HG02759 (cell line): ENCODE measurements at regions not wholly inside any gene's neighbourhood (a gene's known extent, or its start where the extent isn't known, plus 50 kb on each side); places are given as distances from the start of the nearest gene placed in this dataset.
"Not testable (repeated sequence)": the region's sequence is repeated elsewhere in the genome, so short reads cannot be mapped to it uniquely, and the experiment has no call there.

Source experiments
- ATAC-seq: cut with Tn5 transposase; IDR thresholded peaks from one replicate; pipeline ENCODE4 v1.9.1; 2021; ENCODE audit warnings: mild to moderate bottlenecking, moderate library complexity; ENCODE audit not compliant: unreplicated experiment

DNA sequence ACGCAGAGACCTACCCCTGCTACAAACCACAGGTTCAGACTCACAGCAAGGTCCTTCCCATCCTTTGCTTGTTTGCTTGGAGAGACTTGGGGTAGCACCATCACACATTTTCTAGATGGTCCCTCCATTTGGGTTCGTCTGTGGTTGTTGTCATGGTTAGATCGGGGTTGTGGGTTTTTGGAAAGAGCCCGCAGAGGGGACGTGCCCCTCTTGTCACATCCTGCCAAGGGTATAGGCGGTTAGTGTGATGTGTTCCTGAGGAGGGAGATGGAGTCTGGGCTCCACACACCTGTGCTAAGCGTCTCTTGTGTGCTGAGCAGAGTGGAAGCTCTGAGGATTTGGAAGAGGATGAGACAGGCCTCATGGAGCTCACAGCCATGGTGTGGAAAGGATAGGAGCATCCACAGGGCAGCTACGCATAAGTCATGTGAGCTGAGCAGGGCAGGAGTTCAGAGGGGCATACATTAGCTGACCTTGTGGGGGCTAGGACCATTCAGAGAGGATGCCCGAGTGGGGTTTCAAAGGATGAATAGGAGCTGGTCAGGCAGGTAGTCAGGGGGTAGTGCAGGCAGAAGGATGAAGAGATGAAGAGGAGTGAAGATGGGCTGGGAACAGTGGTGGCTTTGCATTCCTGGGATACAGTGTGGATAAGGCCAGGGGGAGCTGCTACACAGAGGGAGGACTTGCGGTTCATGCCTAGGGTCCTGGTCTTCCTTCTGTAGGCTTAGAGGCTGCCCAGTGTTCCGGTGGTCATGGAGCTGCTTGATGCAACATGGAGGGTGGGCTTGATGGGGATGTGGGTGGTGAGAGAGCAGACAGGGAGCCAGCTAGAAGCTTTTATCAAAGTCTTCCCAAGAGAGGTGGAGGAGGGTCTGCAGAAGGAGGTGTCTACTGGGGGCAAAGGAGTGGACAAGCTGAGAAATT lies 62.9 kb downstream of the ACKR3 start:
- ATAC-seq: no peak

DNA sequence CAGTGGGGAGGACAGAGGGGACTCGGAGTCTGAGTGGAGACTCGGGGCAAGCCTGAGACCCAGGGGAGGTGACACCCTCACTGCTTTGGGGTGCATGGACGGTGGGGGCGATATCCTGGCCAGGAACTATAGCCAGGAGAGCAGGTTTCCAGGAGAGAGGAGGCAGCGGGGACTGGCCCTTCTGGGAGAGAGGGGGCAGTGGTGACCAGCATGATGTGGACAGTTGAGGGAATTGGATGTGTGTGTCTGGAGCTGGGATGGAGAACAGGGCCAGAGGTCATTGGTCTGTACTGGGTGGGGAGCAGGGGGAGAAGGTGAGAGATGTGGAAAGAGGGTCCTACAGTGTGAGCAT lies 63.6 kb downstream of the ACKR3 start:
- ATAC-seq: no peak

DNA sequence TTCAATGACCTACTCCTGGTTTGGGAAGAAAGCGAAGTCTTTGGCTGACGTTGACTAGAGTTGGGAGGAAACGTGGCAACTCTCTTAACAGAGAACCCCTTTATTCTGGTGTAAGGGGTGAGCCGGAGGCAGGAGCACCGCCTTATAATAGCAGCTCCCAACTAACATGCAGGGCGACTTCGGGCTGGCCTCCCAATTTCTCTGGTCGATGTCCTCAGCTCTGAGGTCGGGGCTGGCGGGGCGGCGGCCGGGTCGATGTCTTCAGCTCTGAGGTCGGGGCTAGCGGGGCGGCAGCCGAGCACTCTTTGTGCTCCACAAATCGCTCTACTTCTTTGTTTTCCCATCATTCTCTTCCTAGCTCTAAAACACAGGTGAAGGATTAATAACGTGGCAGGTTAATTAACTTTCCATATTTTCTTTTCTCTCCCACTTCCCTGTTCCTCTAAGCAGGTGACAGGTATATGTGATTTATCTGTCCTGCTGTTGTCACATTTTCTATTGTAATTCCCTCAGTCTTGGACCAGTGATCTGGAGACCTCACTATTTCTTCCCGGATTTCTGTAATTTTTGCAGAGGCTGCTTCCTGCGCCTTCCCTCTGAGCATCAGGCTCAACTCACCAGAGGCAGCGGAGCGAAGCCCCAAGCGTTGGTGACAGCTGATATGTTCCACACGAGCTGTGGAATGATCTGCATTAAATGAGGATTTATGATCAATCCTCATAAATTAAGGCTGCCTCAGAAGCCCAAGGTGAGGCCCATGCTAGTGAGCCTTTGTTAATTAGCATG lies 64.3 kb downstream of the ACKR3 start:
- no peak for ATAC-seq

DNA sequence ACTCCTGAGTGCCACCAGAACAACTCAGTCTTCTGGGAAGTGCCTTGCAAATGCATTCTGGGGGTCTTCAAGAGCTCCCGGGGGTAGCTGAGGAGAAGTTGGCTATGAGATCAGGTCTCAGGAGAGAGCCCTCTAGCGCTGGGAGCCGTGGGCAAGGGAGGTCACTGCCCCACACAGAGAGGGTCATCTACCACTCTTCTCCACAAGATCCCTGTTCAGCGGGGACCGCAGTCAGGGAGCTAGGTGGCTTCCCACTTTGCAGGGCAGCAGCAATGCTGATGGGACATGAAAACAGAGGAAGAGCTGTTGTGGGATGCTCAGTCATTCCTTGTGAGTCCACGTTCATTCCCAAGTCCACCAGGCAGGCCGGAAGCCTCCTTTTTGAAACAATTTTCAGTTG lies 66.6 kb downstream of the ACKR3 start:
- no peak for ATAC-seq

DNA sequence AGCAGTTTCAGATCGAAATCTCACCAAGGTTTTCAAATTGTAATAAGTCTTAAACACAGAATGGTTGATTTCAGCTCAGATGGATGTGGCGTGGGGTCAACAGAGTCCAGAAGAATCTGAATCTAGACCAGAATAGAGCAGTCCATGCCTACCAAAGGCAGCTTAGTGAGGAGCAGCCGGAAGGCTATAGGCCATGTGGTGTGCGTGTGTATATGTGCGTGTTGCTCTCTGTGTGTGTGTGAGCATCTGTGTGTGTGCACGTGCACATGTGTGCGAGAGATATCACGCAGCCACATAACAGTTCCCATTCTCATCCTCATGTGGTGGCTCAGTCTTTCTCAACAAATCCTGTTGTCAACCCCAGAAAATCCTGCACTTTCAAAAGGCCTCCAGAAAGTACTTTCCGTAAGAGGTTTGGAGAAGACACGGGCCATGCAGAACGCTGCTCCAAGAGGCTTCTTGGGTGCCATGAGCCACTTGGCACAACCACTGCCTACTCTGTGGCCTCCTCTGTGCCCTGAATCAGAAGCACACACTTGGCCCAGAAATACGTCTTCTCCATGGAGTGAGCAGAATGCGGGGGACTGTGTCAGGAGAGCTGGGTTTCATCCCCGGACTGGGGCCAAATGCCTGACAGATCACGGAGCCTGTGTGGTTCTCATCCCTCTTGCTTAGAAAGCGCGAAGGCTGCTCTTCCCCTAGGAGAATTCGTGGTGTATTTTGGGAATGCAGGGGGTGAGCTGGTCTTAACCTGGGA lies 67.3 kb downstream of the ACKR3 start:
- no peak for ATAC-seq

DNA sequence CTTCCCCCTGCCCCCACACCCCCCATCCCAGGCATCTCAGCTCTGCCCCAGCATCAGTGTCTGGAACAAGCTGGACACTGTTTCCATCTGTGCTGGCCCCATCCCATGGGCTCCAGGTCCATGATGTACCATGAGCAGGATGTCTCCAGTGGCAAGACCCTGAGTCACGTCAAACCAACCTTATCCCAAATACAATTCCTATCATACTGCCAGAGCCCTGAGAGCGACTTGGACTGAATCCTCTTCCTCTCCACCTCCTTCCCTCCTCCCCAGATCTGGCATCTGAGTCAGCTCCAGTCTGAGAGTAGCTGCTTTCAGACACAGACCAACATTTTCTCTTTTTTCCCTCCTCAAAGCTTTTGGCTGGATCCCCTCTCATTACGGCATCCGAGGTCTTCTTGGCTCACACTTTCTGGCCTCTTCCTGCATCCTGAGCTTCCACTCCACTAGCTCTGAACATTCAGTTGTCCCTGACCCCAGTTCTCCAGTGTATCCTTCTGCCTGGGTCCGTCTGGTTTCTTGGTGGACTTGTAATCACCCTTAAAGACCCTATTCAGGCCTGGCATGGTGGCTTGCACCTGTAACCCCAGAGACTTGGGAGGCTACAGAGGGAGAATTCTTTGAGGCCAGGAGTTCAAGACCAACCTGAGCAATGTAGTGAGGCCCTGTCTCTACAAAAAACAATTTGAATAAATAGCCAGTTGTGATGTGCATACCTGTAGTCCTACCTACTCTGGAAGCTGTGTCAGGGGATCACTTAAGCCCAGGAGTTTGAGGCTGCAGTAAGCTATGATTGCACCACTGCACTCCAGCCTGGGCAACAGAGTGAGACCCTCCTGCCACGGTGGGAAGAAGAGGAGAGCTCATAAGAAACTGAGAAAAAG lies 68.3 kb downstream of the ACKR3 start:
- ATAC-seq: no peak

DNA sequence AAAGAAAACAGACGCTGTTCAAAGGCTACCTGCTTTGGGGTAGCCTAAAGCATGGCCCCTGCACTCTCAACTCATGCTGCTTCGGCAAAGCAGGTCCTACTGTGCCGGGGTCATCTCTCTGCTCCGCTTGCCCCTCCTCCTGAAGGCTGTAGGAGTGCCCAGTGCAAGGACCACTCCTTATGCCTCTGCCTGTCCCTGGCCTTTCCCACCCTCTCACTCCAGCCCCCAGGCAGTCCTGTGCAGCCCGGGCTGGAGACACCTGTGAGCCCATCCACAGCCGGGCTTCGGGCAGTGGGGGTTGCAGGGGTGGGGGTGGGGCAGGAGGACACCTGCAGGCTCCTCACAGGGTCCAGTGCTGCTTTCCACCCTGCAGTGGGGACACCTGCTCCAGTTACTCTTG lies 69.1 kb downstream of the ACKR3 start:
- no peak for ATAC-seq

DNA sequence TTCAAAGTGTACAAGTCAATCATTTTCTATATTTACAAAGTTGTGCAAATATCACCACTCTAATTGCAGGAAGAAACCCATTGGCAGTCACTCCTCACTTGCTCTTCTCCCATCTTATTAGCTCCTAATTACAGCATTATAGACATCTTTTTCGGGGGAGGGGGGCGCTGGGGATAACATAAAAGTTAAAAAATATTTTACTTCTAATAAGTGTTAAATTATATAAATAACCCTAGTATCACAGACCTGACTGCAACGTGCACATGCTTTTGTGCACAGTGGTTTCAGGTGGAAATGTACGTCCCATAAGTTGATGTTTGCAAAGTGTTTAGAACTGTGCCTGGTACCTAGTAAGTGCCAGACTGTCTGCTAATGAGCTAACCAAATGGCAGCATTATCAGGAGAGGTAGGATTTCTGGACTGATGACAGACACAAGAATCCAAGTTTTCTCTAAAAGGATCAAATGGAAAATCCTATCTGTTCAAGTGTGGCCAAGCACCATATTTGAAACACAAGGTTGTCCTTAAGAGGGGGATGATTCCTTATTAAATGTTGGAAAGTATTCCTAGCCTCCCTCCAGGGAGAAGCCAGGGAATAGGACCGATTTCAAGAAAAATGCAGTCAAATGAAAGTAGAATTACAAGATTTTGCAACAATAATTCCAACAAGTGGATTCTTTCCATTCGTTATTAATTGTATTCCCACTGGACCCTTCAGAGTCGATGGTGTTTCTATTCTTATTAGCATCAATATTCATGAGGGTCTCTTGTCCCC lies 70.0 kb downstream of the ACKR3 start:
- no peak for ATAC-seq

DNA sequence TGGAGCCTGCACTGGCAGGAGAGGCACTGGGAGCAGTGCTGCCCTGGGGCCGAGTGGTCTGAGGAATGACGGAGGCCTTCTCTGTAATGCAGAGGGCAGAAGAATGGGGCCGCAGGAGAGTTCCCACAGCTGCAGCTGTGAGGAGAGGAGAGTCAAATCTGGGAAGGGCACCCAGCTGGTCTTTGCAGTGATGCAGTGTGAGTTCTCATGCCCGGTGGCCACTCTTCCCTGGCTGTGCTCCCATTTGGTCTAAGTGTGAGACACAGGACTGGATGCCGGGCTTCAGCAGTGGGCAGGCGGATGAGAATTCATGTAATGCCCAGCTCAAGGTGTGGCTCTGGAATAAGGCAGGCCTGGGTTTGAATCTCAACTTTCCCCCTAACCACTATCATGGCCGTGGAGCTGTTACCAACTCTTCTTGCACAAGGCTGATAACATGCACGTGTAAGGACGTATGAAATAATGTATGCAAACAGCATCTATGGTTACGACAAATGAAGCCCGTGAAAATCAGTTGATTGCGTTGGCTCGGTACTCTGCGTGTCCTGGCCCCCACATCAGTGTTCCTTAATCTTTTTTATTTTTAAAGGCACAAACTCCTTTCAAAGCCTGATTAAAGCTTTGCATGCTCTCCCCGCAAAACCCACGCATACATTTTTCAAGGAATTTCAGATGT lies 71.6 kb downstream of the ACKR3 start:
- no peak for ATAC-seq

DNA sequence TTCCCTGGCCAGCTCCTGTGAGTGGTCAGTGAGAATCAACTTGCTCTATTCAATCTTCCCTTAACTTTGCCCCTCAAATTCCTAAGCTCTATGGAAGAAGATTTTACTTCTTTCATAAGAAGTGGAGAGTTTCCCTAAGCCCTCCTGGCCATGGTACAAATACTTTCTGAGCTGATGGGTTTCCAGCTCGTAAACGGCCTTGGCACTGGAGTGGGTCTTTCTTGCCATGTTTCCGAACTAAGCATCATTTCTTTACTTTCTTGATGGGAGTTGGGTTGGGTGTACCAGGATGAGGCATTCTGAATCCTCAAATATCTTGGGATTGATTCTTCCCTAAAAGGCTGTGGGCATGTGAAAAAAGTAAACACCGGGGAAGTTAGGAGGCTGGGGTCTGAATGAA lies 72.5 kb downstream of the ACKR3 start:
- no peak for ATAC-seq

DNA sequence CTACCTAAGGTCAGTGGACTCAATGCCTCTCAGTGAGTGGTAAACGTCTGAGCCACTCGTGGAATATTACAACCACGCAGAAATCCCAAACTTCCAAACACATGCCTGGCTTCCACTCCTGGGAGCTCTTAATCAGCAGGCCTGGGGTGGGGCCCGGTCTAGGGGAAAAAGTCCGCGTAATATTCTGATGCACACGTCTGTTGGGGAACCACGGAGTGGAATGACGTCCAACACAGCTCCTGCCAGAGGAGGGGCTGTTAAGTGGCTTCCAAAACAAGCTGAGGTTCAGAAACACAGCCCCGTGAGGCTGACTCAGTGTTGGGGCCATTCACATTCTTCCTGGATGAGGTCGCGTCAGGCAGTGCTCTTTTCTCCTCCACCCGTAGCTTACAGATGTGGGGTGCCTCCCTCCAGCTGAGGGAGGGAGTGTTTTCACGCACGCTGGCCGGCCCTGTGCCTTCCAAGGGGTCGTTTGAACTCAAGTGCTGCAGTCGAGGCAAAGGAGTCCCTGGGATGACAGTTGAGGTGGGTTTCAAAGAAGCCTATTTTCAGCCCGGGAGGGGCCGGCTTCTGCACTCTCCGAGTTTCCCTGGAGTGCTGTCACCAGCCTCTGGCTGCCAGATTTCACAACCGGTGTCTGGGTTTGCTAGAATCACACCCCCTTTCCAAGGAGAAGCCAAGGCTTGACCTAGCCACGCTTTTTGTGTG lies 73.1 kb downstream of the ACKR3 start:
- ATAC-seq: no peak

DNA sequence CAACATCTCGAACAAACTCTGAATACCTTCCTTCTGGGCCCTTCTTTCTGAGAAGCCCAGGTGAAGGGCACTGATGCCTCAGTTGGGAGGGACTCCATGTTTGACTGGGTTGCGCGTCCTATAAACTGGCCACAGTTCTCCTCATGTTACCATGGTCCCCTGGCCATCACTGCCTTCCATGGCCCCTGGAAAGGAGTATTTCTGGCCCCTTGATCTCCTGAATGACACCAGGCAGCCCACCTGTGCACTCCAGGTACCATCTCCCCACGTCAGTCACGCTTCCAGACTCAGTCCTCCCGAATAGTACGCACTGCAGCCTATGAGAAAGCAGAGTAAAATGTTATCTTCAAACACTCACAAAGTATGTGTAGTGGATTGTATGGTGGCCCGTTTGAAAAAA lies 73.9 kb downstream of the ACKR3 start:
- no peak for ATAC-seq

DNA sequence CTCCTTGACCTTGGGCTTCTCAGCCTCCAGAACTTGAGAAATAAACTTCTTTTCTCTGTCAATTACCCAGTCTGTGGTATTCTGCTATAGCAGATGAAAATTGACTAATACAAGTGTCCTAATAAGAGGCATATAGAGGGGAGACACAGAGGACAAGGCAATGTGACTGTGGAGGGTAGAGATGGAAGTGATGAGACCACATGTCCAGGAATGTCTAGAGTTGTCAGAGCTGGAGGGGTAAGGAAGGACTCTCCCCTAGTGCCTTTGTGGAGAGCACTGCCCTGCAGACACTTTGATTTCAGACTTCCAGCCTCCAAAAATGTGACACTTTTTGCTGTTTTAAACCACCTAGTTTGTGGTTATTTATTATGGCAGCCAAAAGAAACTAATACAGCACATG lies 74.4 kb downstream of the ACKR3 start:
- ATAC-seq: no peak

DNA sequence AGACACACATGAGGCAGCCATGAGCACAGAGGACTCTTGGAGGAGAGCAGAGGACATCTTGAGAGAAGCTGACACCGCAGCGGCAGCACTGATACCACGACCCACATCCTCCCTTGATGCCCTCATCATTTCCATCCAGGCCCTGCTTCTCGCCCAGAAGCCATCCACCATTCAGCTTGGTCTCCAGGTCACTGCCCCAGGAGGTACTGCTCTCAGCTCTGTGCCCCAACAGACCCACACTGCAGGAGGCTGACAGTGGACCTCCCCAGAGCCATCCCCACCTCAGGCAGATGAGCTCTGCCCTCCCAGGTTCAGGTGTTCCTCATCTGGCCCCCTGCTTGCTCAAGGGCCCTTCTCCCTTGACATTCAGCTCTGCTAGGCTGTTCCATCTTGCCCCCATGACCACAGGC lies 74.9 kb downstream of the ACKR3 start:
- no peak for ATAC-seq

DNA sequence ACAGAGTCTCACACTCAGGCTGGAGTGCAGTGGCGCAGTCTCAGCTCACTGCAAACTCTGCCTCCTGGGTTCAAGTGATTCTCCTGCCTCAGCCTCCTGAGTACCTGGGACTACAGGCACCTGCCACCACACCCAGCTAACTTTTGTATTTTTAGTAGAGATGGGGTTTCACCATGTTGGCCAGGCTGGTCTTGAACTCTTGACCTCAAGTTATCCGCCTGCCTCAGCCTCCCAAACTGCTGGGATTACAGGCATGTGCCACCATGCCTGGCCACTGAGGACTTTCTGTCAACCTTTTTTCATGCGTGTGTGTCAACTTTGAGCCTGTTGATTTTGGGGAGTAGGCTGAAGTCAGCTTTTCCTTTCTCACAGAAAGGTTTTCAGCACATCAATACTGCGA lies 75.5 kb downstream of the ACKR3 start:
- ATAC-seq: not testable (repeated sequence)

DNA sequence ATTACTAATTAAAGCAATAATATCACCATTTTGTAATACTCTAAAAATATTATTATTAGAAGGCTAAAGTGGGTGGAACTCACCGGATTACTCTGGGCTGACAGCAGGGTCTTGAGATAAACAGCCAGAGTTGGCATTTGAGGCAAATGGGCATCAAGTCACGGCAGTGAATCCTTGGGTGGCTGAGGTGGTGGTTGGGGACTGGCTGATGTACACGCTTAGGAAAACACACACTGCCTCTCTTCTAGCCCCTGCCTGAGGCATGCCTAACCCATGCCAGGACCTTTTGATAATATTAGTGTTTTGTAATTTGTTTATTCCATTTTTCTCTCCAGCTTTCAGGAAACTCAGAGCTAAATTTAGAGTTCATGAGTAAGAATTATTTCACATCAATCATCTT lies 76.8 kb downstream of the ACKR3 start:
- no peak for ATAC-seq

DNA sequence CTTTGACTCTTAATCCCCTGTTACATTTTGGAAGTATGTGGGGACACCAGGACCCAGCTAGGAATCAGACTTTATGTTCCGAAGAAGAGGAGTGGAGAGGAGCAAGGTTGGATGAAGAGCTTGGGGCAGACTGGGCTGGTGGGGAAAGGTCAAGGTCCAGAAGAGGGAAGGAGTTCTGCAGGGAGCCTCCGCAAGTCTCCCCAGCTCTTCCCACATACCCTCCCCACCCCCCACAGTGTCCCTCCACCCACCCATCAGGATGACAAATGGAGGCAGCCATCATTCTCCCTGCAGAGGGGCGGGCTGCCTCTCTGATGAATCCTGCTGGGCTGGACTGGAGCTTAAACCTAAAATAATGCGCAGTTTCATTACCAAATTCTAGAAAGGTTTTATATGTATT lies 77.2 kb downstream of the ACKR3 start:
- ATAC-seq: no peak

DNA sequence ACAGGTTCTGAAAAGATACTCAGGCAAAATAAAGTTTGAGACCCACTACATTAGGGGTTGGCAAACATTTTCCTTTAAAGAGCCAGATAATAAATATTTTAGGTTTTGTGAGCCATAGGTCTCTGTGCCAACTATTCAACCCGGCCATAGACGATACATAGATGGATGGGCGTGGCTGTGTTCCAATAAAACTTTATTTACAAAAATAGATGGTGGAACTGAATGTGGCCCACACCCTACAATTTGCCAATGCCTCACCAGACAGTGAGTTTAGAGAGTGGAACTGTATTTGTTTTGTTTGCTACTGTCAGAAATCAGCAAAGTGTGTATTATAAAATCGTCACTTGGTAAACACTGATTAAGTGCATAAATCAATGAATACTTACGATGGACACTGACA lies 78.0 kb downstream of the ACKR3 start:
- no peak for ATAC-seq

DNA sequence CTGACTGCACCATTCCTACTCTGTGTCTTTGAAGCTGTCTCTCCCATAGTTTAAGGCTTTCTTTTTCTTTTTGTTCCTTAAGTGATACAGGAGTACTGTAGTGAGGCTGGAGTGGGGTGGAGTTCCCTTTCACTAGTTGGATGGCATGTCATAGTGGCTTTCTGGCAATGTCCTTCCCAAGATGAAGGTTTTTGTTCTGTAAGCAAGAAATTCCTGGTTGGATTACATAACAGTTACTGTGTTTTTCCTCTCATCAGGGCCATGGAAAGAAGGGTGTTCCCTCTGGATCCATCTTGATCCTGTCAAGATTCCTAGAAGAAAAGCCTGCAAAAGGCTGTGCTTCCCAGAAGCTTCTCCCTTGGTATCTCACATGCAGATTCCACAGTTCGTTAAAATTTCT lies 84.2 kb downstream of the ACKR3 start:
- ATAC-seq: no peak
